22Rv1 (cell line): ENCODE measurements at regions not wholly inside any gene's neighbourhood (a gene's known extent, or its start where the extent isn't known, plus 50 kb on each side); places are given as distances from the start of the nearest gene placed in this dataset.

ENCODE experiments used
- H3K27ac ChIP-seq: fragments of 450-650 bp; 2 replicates; pipeline ENCODE4 v1.5.1; 2017
- CTCF ChIP-seq: fragments of 450-650 bp; IDR thresholded peaks from 2 replicates; pipeline ENCODE4 v1.5.1; 2017; ENCODE audit warnings: mild to moderate bottlenecking
- ZFX ChIP-seq: fragments of 450-650 bp; IDR thresholded peaks from 2 replicates; pipeline ENCODE4 v1.6.1; 2017; ENCODE audit warnings: antibody characterized with exemption, borderline replicate concordance

GRCh38 chr12:92634202-92634601 lies 68.6 kb upstream of the PLEKHG7 start:
- H3K27ac ChIP-seq = no peak overlapping the region
- TF ChIP-seq CTCF = no peak
- no peak for TF ChIP-seq ZFX

GRCh38 chr12:92630968-92631367 lies 71.8 kb upstream of the PLEKHG7 start:
- H3K27ac ChIP-seq = no peak overlapping the region

GRCh38 chr12:92629349-92630065 lies 73.3 kb upstream of the PLEKHG7 start:
- no peak overlapping the region for H3K27ac ChIP-seq
- no peak for TF ChIP-seq ZFX
- TF ChIP-seq CTCF = no peak

More at GRCh38 chr12:92630968-92631367, 71.8 kb upstream of the PLEKHG7 start:
- no peak for TF ChIP-seq CTCF
- TF ChIP-seq ZFX = no peak

GRCh38 chr12:92628476-92628875 lies 74.3 kb upstream of the PLEKHG7 start:
- no peak overlapping the region for H3K27ac ChIP-seq
- TF ChIP-seq ZFX (no peak), CTCF (no peak)

GRCh38 chr12:92627511-92627910 lies 75.3 kb upstream of the PLEKHG7 start:
- TF ChIP-seq ZFX (no peak), CTCF (no peak)

GRCh38 chr12:92625639-92626310 lies 77.0 kb upstream of the PLEKHG7 start:
- H3K27ac ChIP-seq = no peak overlapping the region
- TF ChIP-seq ZFX = no peak
- TF ChIP-seq CTCF = no peak

More at GRCh38 chr12:92627511-92627910, 75.3 kb upstream of the PLEKHG7 start:
- H3K27ac ChIP-seq = no peak overlapping the region

- H3K27ac ChIP-seq = no peak overlapping the region
- TF ChIP-seq ZFX (no peak), CTCF (no peak)
Measured at GRCh38 chr12:92624236-92624635, 78.6 kb upstream of the PLEKHG7 start.
